Upper lobe of left lung (tissue), 6 donors: ENCODE measurements at regions not wholly inside any gene's neighbourhood (a gene's known extent, or its start where the extent isn't known, plus 50 kb on each side); places are given as distances from the start of the nearest gene placed in this dataset.

Experiments used
- ATAC-seq, 2 donors: fragments of 200-7000 bp; cut with Tn5 transposase; one replicate each; pipeline ENCODE4 v1.9.1; 2022; ENCODE audit warnings: mild to moderate bottlenecking in 2 of 2, moderate library complexity in 2 of 2; ENCODE audit not compliant: low FRiP score in 2 of 2
- DNase-seq, 2 donors: peaks; one replicate each; pipeline ENCODE4 v3.0.0-alpha.2; 2019 to 2020
- H3K27ac ChIP-seq, 4 donors: fragments of 200-600 bp; sonication (generic); one replicate each; pipeline ENCODE4 v1.5.1; 2016 to 2019
- H3K27me3 ChIP-seq, 4 donors: fragments of 200-600 bp; sonication (generic); one replicate each; pipeline ENCODE4 v1.5.1; 2017 to 2019
- H3K36me3 ChIP-seq, 4 donors: fragments of 200-600 bp; sonication (generic); one replicate each; pipeline ENCODE4 v1.5.1; 2016 to 2019
- H3K4me1 ChIP-seq, 4 donors: fragments of 200-600 bp; sonication (generic); one replicate each; pipeline ENCODE4 v1.5.1; 2018 to 2019
- H3K4me3 ChIP-seq, 4 donors: fragments of 200-600 bp; sonication (generic); one replicate each; pipeline ENCODE4 v1.5.1; 2017 to 2019; ENCODE audit warnings: mild to moderate bottlenecking in 2 of 4, moderate library complexity in 1 of 4
- H3K9me3 ChIP-seq, 4 donors: fragments of 200-600 bp; sonication (generic); one replicate each; pipeline ENCODE4 v1.5.1; 2018 to 2019
- EP300 ChIP-seq, 4 donors: sonication (generic); formaldehyde crosslinking; IDR thresholded peaks; one replicate each; pipeline ENCODE4 v1.5.1; 2017; ENCODE audit warnings: antibody characterized with exemption in 4 of 4, control low read depth in 2 of 4
- POLR2A ChIP-seq, 4 donors: fragments of 450-650 bp; IDR thresholded peaks; one replicate each; pipeline ENCODE4 v1.5.1; 2016 to 2017; ENCODE audit warnings: antibody characterized with exemption in 4 of 4, mild to moderate bottlenecking in 2 of 4
- POLR2AphosphoS5 ChIP-seq, 2 donors: sonication (generic); formaldehyde crosslinking; IDR thresholded peaks; one replicate each; pipeline ENCODE4 v1.5.1; 2017; ENCODE audit warnings: antibody characterized with exemption in 2 of 2
- WGBS, 2 donors: methylation state at CpG; one replicate each; pipeline ENCODE4 v1.1.5; 2017 to 2018; 5-methylcytosine and 5-hydroxymethylcytosine counted together
- TF ChIP-seq, protein P1 (sequence below), 6 experiments: fragments of 450-650 bp in 4 of 6; fragments of 200-600 bp in 2 of 6; sonication (generic) in 2 of 6; IDR thresholded peaks; one replicate each; pipeline ENCODE4 v1.5.1; 2016 to 2019; ENCODE audit warnings: antibody characterized with exemption in 6 of 6
- donor health status: DM: no; HTN: no; CAD: no; lungs with moderate emphysema.
- donor health status: DM: no; HTN: yes; CAD: no; lungs with severe emphysema.

DNA sequence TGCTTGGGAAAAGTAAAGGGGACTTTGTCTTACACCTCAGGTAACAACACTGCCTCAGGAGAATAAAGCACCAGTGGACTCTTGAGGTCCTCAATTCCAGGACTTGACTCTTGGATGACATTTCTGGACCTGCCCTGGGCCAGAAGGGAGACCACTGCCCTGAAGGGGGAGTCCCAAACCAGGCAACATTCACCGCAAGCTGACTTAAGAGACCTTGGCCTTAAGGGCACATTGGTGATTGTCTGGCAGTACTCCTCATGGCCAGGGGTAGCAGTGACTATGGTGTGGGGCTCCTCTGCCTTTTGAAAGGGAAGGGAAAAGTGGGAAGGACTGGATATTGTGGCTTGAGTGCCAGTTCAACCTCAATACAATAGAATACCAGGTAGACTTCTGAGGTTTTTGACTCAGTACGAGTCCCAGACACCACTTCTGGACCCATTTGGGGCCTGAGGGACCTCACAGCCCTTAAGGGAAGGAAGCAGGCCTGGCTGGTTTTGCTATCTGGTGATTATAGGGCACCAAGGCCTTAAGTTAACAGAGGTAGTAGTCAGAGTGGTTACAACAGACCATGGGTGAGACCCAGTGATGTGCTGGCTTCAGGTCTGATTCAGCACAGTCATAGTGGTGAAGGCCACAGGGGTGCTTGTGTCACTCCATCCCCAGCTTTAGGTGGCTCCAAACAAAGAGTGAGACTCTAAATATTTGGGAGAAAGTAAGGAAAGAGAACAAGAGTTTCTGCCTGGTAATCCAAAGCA lies 121.2 kb upstream of the TET2 start:
- H3K36me3 ChIP-seq, result no peaks in the 10 kb centered on the region
- H3K27me3 ChIP-seq, result no peaks in the 10 kb centered on the region
- no peak for ATAC-seq
- no peak for DNase-seq
- H3K27ac ChIP-seq, result no peak overlapping the region
- TF ChIP-seq POLR2AphosphoS5 (IDR thresholded peaks at IDR 0.05) (no peak), POLR2A (IDR thresholded peaks at IDR 0.05) (no peak), EP300 (IDR thresholded peaks at IDR 0.05) (no peak)
- TF ChIP-seq, protein P1, sequence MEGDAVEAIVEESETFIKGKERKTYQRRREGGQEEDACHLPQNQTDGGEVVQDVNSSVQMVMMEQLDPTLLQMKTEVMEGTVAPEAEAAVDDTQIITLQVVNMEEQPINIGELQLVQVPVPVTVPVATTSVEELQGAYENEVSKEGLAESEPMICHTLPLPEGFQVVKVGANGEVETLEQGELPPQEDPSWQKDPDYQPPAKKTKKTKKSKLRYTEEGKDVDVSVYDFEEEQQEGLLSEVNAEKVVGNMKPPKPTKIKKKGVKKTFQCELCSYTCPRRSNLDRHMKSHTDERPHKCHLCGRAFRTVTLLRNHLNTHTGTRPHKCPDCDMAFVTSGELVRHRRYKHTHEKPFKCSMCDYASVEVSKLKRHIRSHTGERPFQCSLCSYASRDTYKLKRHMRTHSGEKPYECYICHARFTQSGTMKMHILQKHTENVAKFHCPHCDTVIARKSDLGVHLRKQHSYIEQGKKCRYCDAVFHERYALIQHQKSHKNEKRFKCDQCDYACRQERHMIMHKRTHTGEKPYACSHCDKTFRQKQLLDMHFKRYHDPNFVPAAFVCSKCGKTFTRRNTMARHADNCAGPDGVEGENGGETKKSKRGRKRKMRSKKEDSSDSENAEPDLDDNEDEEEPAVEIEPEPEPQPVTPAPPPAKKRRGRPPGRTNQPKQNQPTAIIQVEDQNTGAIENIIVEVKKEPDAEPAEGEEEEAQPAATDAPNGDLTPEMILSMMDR (IDR thresholded peaks at IDR 0.05), result no peak
- no peak overlapping the region for H3K4me3 ChIP-seq
- 93 to 96% methylated on average over 2 of the region's 2 CpGs for WGBS, 2 donors
- H3K4me1 ChIP-seq, result peaks cover 0 to 9% (median 0%) of the 10 kb centered on the region in 4 donors
- peaks cover 0 to 5% (median 1%) of the 10 kb centered on the region in 4 donors for H3K9me3 ChIP-seq

- DNase-seq (no peak), ATAC-seq (no peak)
- WGBS, 2 donors, result 75 to 88% methylated on average over 1 of the region's 1 CpG
- Histone ChIP-seq H3K27me3 (no peaks in the 10 kb centered on the region), H3K4me3 (no peak overlapping the region), H3K27ac (no peak overlapping the region), H3K4me1 (no peaks in the 10 kb centered on the region), H3K36me3 (no peaks in the 10 kb centered on the region), H3K9me3 (peaks cover 0 to 2% (median 0%) of the 10 kb centered on the region in 4 donors)
- TF ChIP-seq EP300 (IDR thresholded peaks at IDR 0.05), result no peak
- no peak for TF ChIP-seq POLR2AphosphoS5 (IDR thresholded peaks at IDR 0.05)
- no peak for TF ChIP-seq POLR2A (IDR thresholded peaks at IDR 0.05)
- TF ChIP-seq, protein P1 (IDR thresholded peaks at IDR 0.05), result no peak
Measured at GRCh38 chr4:105036991-105037390, 109.7 kb upstream of the TET2 start.

GRCh38 chr4:105042451-105042850 lies 104.2 kb upstream of the TET2 start:
- DNase-seq (no peak), ATAC-seq (no peak)
- Histone ChIP-seq H3K36me3 (no peaks in the 10 kb centered on the region), H3K27ac (no peak overlapping the region), H3K9me3 (peaks cover 0 to 15% (median 13%) of the 10 kb centered on the region in 4 donors), H3K27me3 (no peaks in the 10 kb centered on the region), H3K4me3 (no peak overlapping the region), H3K4me1 (no peaks in the 10 kb centered on the region)
- TF ChIP-seq POLR2A (IDR thresholded peaks at IDR 0.05), result no peak
- TF ChIP-seq EP300 (IDR thresholded peaks at IDR 0.05), result no peak
- TF ChIP-seq, protein P1 (IDR thresholded peaks at IDR 0.05), result no peak
- no peak for TF ChIP-seq POLR2AphosphoS5 (IDR thresholded peaks at IDR 0.05)

DNA sequence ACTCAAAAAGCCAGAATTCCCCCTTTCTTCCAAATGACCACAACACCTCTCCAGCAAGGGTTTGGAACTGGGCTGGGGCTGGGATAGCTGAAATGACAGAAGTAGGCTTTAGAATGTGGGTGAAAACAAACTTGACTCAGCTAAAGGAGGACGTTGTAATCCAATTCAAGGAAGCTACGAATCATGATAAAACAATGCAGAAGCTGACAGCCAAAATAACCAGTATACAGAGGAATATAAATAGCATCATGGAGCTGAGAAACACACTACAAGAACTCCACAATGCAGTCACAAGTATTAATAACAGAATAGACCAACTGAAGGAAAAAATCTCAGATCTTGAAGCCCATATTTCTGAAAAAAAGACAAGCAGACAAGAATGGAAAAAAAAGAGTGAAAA lies 95.8 kb upstream of the TET2 start:
- DNase-seq, result no peak
- TF ChIP-seq POLR2A (IDR thresholded peaks at IDR 0.05) (no peak), EP300 (IDR thresholded peaks at IDR 0.05) (no peak), POLR2AphosphoS5 (IDR thresholded peaks at IDR 0.05) (no peak)
- TF ChIP-seq, protein P1 (IDR thresholded peaks at IDR 0.05), result no peak
- peaks cover 0 to 6% (median 0%) of the 10 kb centered on the region in 4 donors for H3K9me3 ChIP-seq
- H3K27ac ChIP-seq, result no peak overlapping the region
- ATAC-seq, result no peak
- no peak overlapping the region for H3K4me3 ChIP-seq
- no peaks in the 10 kb centered on the region for H3K36me3 ChIP-seq
- WGBS, 2 donors, result 45 to 56% methylated on average over 2 of the region's 2 CpGs
- H3K4me1 ChIP-seq, result no peaks in the 10 kb centered on the region
- no peaks in the 10 kb centered on the region for H3K27me3 ChIP-seq
